ENCODE measurements at regions not wholly inside any gene's neighbourhood (a gene's known extent, or its start where the extent isn't known, plus 50 kb on each side); places are given as distances from the start of the nearest gene placed in this dataset.

- no peak for DNase-seq (ENCODE audit: low read depth in 2 of 2)
Observed at GRCh38 chr19:30743702-30744101, 371.5 kb downstream of the ZNF536 start.

GRCh38 chr19:30743011-30743410, 370.8 kb downstream of the ZNF536 start:
- DNase-seq (ENCODE audit: low read depth in 2 of 2): no peak

- no peak for DNase-seq (ENCODE audit: low read depth in 2 of 2)
Observed at GRCh38 chr19:30742406-30742938, 370.3 kb downstream of the ZNF536 start.

GRCh38 chr19:30741566-30741965, 369.4 kb downstream of the ZNF536 start:
- DNase-seq (ENCODE audit: low read depth in 2 of 2): no peak

GRCh38 chr19:30739394-30739793, 367.2 kb downstream of the ZNF536 start:
- no peak for DNase-seq (ENCODE audit: low read depth in 2 of 2)

GRCh38 chr19:30738047-30738446, 365.9 kb downstream of the ZNF536 start:
- DNase-seq (ENCODE audit: low read depth in 2 of 2): no peak

- DNase-seq (ENCODE audit: low read depth in 2 of 2): no peak
Observed at GRCh38 chr19:30734669-30735068, 362.5 kb downstream of the ZNF536 start.

- DNase-seq (ENCODE audit: low read depth in 2 of 2): no peak
Observed at GRCh38 chr19:30733826-30734550, 361.8 kb downstream of the ZNF536 start.

- DNase-seq (ENCODE audit: low read depth in 2 of 2): no peak
Observed at GRCh38 chr19:30731591-30731990, 359.4 kb downstream of the ZNF536 start.

GRCh38 chr19:30729451-30729850, 357.3 kb downstream of the ZNF536 start:
- DNase-seq (ENCODE audit: low read depth in 2 of 2): no peak

- DNase-seq (ENCODE audit: low read depth in 2 of 2): no peak
Observed at GRCh38 chr19:30722761-30723160, 350.6 kb downstream of the ZNF536 start.

GRCh38 chr19:30722186-30722585, 350.0 kb downstream of the ZNF536 start:
- no peak for DNase-seq (ENCODE audit: low read depth in 2 of 2)

GRCh38 chr19:30719999-30720345, 347.8 kb downstream of the ZNF536 start:
- no peak for DNase-seq (ENCODE audit: low read depth in 2 of 2)

GRCh38 chr19:30719189-30719998, 347.2 kb downstream of the ZNF536 start:
- DNase-seq (ENCODE audit: low read depth in 2 of 2): no peak

GRCh38 chr19:30718707-30719106, 346.5 kb downstream of the ZNF536 start:
- no peak for DNase-seq (ENCODE audit: low read depth in 2 of 2)

GRCh38 chr19:30718014-30718413, 345.8 kb downstream of the ZNF536 start:
- no peak for DNase-seq (ENCODE audit: low read depth in 2 of 2)

- DNase-seq (ENCODE audit: low read depth in 2 of 2): no peak
Observed at GRCh38 chr19:30717381-30717780, 345.2 kb downstream of the ZNF536 start.

GRCh38 chr19:30712431-30713337, 340.5 kb downstream of the ZNF536 start:
- no peak for DNase-seq (ENCODE audit: low read depth in 2 of 2)

- DNase-seq (ENCODE audit: low read depth in 2 of 2): no peak
Observed at GRCh38 chr19:30711826-30712225, 339.6 kb downstream of the ZNF536 start.

GRCh38 chr19:30711296-30711695, 339.1 kb downstream of the ZNF536 start:
- DNase-seq (ENCODE audit: low read depth in 2 of 2): no peak

- no peak for DNase-seq (ENCODE audit: low read depth in 2 of 2)
Observed at GRCh38 chr19:30710721-30711120, 338.5 kb downstream of the ZNF536 start.

Measured in stimulated activated CD4-positive, alpha-beta T cell treated with anti-CD3 and anti-CD28 coated beads, Interleukin-4, amount 100 ng/mL, for 48 hours (primary cell).